IMR-90 (cell line): ENCODE measurements at regions not wholly inside any gene's neighbourhood (a gene's known extent, or its start where the extent isn't known, plus 50 kb on each side); places are given as distances from the start of the nearest gene placed in this dataset.

Experiments used
- BHLHE40 ChIP-seq: fragments of 150-350 bp; IDR thresholded peaks from 2 replicates; pipeline ENCODE4 v1.6.1; 2016; ENCODE audit warnings: mild to moderate bottlenecking, low read depth, low read length
- CEBPB ChIP-seq: IDR thresholded peaks from 2 replicates; pipeline ENCODE4 v1.6.1; 2012; ENCODE audit warnings: low read depth, low read length, improper control_type of control experiment
- MAFK ChIP-seq: IDR thresholded peaks from 2 replicates; pipeline ENCODE4 v1.6.1; 2012; ENCODE audit warnings: low read depth, low read length, improper control_type of control experiment
- MAZ ChIP-seq: IDR thresholded peaks from 2 replicates; pipeline ENCODE4 v1.6.1; 2012; ENCODE audit warnings: low read depth, mild to moderate bottlenecking, low read length, improper control_type of control experiment, moderate library complexity, borderline replicate concordance
- MXI1 ChIP-seq: IDR thresholded peaks from 2 replicates; pipeline ENCODE4 v1.6.1; 2012; ENCODE audit warnings: low read depth, mild to moderate bottlenecking, low read length, moderate library complexity, borderline replicate concordance
- POLR2A ChIP-seq: IDR thresholded peaks from 2 replicates; pipeline ENCODE4 v1.6.1; 2012; ENCODE audit warnings: mild to moderate bottlenecking, low read depth, low read length
- RAD21 ChIP-seq: IDR thresholded peaks from 2 replicates; pipeline ENCODE4 v1.6.1; 2012; ENCODE audit warnings: low read length, improper control_type of control experiment
- RCOR1 ChIP-seq: IDR thresholded peaks from 2 replicates; pipeline ENCODE4 v1.6.1; 2012; ENCODE audit warnings: mild to moderate bottlenecking, low read length, improper control_type of control experiment; ENCODE audit not compliant: insufficient replicate concordance
- RFX5 ChIP-seq: IDR thresholded peaks from 2 replicates; pipeline ENCODE4 v1.8.0; 2012; ENCODE audit warnings: low read depth, mild to moderate bottlenecking, low read length, moderate library complexity
- SMC3 ChIP-seq: fragments of 150-350 bp; IDR thresholded peaks from 2 replicates; pipeline ENCODE4 v1.6.1; 2016; ENCODE audit warnings: low read depth, mild to moderate bottlenecking, antibody characterized with exemption, low read length, moderate library complexity
- TF ChIP-seq, protein P1 (sequence below): conservative IDR thresholded peaks from 2 replicates; pipeline ENCODE4 v1.5.1; 2012; ENCODE audit warnings: mild to moderate bottlenecking, low read depth, low read length, improper control_type of control experiment
- TF ChIP-seq, protein P2 (sequence below): fragments of 150-350 bp; IDR thresholded peaks from 2 replicates; pipeline ENCODE4 v1.6.1; 2016; ENCODE audit warnings: low read depth, mild to moderate bottlenecking, low read length, moderate library complexity, borderline replicate concordance
- TF ChIP-seq, protein P3 (sequence below): fragments of 150-350 bp; IDR thresholded peaks from 2 replicates; pipeline ENCODE4 v1.6.1; 2017; ENCODE audit warnings: mild to moderate bottlenecking, antibody characterized with exemption, low read length, low read depth

DNA sequence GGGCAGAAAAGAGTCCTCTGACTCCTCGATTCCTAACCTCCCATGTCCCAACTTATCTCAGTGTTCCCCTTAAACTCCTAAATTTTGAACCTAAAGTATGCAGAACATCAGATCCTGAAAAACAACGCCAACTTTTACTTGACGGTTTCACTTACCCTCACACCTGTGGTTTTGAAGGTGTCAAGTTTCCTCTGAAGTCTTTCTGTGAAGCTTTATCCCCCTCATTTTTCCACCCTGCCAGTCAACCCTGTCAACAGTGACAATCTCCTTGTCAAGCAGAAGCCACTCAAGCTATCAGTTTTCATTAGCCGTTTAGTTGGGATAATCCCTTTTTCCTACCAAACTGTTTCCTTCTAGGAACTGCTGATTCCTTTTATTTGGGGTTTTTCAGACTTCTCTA is 245.4 kb upstream of the PREP start:
- TF ChIP-seq MAFK (no peak), RCOR1 (no peak), MXI1 (no peak), POLR2A (no peak), RFX5 (no peak), MAZ (no peak), CEBPB (no peak), BHLHE40 (no peak), RAD21 (no peak), SMC3 (no peak)
- TF ChIP-seq, protein P1, sequence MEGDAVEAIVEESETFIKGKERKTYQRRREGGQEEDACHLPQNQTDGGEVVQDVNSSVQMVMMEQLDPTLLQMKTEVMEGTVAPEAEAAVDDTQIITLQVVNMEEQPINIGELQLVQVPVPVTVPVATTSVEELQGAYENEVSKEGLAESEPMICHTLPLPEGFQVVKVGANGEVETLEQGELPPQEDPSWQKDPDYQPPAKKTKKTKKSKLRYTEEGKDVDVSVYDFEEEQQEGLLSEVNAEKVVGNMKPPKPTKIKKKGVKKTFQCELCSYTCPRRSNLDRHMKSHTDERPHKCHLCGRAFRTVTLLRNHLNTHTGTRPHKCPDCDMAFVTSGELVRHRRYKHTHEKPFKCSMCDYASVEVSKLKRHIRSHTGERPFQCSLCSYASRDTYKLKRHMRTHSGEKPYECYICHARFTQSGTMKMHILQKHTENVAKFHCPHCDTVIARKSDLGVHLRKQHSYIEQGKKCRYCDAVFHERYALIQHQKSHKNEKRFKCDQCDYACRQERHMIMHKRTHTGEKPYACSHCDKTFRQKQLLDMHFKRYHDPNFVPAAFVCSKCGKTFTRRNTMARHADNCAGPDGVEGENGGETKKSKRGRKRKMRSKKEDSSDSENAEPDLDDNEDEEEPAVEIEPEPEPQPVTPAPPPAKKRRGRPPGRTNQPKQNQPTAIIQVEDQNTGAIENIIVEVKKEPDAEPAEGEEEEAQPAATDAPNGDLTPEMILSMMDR = no peak
- TF ChIP-seq, protein P2, sequence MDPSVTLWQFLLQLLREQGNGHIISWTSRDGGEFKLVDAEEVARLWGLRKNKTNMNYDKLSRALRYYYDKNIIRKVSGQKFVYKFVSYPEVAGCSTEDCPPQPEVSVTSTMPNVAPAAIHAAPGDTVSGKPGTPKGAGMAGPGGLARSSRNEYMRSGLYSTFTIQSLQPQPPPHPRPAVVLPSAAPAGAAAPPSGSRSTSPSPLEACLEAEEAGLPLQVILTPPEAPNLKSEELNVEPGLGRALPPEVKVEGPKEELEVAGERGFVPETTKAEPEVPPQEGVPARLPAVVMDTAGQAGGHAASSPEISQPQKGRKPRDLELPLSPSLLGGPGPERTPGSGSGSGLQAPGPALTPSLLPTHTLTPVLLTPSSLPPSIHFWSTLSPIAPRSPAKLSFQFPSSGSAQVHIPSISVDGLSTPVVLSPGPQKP = no peak
- TF ChIP-seq, protein P3, sequence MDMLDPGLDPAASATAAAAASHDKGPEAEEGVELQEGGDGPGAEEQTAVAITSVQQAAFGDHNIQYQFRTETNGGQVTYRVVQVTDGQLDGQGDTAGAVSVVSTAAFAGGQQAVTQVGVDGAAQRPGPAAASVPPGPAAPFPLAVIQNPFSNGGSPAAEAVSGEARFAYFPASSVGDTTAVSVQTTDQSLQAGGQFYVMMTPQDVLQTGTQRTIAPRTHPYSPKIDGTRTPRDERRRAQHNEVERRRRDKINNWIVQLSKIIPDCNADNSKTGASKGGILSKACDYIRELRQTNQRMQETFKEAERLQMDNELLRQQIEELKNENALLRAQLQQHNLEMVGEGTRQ = no peak
